Mammary epithelial cell (primary cell): ENCODE measurements at regions not wholly inside any gene's neighbourhood (a gene's known extent, or its start where the extent isn't known, plus 50 kb on each side); places are given as distances from the start of the nearest gene placed in this dataset.

Experiments used
- EZH2 ChIP-seq: IDR thresholded peaks from 2 replicates; pipeline ENCODE4 v1.6.1; 2012; ENCODE audit warnings: low read length, inconsistent platforms, borderline replicate concordance
- TF ChIP-seq, protein P1 (sequence below), 2 donors: IDR thresholded peaks in 1 of 2; conservative IDR thresholded peaks in 1 of 2; 2 replicates each; pipeline ENCODE4 v1.5.1; 2011 to 2012; ENCODE audit warnings: inconsistent platforms in 2 of 2, low read length in 2 of 2, mild to moderate bottlenecking in 2 of 2, control low read depth in 1 of 2, low read depth in 1 of 2; ENCODE audit not compliant: insufficient read depth in 1 of 2; ENCODE audit errors: extremely low read depth in 1 of 2

- TF ChIP-seq, protein P1, sequence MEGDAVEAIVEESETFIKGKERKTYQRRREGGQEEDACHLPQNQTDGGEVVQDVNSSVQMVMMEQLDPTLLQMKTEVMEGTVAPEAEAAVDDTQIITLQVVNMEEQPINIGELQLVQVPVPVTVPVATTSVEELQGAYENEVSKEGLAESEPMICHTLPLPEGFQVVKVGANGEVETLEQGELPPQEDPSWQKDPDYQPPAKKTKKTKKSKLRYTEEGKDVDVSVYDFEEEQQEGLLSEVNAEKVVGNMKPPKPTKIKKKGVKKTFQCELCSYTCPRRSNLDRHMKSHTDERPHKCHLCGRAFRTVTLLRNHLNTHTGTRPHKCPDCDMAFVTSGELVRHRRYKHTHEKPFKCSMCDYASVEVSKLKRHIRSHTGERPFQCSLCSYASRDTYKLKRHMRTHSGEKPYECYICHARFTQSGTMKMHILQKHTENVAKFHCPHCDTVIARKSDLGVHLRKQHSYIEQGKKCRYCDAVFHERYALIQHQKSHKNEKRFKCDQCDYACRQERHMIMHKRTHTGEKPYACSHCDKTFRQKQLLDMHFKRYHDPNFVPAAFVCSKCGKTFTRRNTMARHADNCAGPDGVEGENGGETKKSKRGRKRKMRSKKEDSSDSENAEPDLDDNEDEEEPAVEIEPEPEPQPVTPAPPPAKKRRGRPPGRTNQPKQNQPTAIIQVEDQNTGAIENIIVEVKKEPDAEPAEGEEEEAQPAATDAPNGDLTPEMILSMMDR (conservative IDR thresholded peaks at IDR 0.05 in 1 of 2, IDR thresholded peaks at IDR 0.05 in 1 of 2; ENCODE audit: extremely low read depth in 1 of 2, insufficient read depth in 1 of 2, low read depth in 1 of 2, low read length in 2 of 2), result no peak
- TF ChIP-seq EZH2, result no peak
Measured at GRCh38 chr5:176170084-176170483, 68.1 kb upstream of the SIMC1 start.
